Superior temporal gyrus (tissue), 1 donor: ENCODE measurements at regions not wholly inside any gene's neighbourhood (a gene's known extent, or its start where the extent isn't known, plus 50 kb on each side); places are given as distances from the start of the nearest gene placed in this dataset.
"Not testable (repeated sequence)": the region's sequence is repeated elsewhere in the genome, so short reads cannot be mapped to it uniquely, and the experiment has no call there.

Experiments used
- DNase-seq: peaks from one replicate; pipeline ENCODE4 v3.0.0-alpha.2; 2016; ENCODE audit errors: extremely low spot score

DNA sequence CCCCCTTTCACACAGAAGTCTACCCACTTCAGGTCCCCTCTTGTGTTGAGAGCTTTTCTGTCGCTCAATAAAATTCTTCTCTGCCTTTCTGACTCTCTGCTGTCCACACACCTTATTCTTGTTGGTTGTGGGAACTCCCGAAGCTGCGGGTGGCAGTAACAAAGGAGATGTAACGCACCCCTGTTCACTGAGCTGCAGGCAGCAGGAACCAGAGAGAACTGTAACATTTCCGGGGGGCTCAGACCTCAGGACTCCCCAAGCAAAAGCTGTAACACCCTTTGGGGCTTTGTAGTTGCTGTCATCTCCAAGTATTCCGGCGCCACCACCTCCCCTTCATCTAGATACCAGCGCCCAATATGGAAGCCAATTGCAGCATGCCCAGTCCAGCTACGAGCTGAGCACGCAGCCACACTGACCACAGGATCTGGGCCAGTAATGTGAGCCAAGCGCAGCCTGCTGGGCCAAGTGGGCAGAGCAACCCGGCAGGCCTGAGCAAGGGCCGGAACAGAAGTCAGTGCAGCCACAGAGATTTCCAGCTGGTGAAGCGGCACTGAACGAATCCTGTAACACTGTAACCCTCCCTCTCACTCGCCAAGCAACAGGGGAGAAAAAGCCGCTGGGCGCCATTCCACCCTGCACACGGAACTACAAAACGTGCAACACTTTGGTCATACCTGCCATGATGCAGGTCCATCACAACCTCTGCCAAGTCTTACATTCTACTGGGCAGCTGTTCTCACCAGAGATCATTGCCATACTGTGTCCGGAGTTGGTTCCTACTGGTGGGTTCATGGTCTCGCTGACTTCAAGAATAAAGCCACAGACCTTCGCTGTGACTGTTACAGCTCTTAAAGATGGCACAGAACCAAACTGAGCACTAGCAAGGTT, 194.3 kb downstream of the SPATA31A6 start:
- DNase-seq: not testable (repeated sequence)

DNA sequence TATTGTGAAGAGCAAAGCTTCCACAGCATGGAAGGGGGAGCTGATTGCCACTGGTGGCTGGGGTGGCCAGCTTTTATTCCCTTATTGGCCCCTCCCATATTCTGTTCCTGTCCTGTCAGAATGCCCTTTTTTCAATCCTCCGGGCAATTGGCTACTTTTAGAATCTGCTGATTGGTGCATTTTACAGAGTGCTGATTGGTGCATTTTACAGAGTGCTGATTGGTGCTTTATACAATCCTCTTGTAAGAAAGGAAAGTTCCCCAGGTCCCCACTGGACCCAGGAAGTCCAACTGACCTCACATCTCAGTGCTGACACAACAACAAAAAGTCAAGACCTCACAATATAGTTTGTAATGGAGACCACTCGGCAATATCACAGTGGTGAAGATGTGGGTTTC, 195.0 kb downstream of the SPATA31A6 start:
- DNase-seq: no peak

DNA sequence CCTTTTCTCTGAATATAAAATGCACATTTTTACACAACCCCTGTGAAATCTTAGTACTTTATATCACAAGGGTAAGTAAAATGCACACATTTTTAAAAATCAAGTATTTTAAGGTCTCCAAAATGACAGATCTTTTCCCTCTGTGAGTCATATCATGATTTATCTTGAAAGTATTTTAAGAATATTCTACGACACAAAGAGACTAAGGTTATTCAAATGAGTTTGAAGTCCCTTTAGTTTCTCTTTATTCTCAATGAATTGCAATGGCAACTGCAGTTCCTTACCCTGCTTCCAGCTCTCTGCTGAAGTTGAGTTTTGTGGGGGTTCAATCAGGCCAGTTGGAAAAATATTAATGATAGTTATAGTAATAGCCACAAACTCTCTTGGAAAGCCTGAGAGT, 196.1 kb downstream of the SPATA31A6 start:
- not testable (repeated sequence) for DNase-seq

DNA sequence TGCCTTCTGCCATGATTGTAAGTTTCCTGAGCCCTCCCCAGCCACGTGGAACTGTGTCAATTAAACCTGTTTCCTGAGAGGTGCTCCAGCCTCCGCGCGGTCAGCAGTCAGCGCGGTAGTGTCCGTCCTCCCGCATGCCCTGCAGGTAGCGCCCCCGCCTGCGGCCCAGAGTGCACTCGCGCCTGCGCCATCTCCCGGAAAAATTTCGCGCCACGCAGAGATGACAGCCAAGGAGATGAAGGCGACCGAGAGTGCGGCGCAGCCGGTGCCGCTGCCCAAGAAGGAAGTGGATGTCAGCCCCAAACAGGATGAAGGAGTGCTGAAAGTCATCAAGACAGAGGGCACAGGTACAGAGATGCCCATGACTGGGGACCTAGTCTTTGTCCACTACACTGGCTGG, 201.1 kb downstream of the SPATA31A6 start:
- not testable (repeated sequence) for DNase-seq

DNA sequence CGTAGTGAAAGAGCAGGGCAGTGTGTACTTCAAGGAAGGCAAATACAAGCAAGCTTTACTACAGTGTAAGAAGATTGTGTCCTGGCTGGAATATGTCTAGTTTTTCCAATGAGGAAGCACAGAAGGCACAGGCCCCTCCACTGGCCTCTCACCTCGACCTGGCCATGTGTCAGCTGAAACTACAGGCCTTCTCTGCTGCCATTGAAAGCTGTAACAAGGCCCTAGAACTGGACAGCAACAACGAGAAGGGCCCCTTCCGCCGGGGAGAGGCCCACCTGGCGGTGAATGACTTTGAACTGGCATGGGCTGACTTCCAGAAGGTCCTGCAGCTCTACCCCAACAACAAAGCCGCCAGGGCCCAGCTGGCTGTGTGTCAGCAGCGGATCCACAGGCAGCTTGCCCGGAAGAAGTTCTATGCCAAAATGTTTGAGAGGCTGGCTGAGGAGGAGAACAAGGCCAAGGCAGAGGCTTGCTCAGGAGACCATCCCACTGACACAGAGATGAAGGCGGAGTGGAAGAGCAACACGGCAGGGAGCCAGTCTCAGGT, 202.2 kb downstream of the SPATA31A6 start:
- not testable (repeated sequence) for DNase-seq

DNA sequence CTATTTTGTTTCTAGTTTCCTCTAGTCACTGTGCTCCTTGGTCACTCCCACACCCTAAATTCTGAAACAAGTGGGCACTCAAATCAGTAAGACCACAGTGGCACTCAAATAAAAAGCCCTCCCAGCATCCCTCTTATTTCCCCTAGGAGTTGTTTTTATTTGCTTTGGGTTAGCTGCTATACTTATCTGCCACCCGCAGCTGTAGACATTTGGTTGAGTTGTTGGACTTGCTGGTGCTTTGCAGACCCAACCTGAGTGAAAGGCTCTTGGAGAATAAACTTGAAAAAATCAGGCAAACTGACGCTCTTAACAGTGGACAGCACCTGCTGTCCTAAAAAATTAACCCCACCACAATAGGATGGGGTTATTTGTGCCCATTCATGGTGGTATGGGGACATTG, 203.0 kb downstream of the SPATA31A6 start:
- DNase-seq: no peak

DNA sequence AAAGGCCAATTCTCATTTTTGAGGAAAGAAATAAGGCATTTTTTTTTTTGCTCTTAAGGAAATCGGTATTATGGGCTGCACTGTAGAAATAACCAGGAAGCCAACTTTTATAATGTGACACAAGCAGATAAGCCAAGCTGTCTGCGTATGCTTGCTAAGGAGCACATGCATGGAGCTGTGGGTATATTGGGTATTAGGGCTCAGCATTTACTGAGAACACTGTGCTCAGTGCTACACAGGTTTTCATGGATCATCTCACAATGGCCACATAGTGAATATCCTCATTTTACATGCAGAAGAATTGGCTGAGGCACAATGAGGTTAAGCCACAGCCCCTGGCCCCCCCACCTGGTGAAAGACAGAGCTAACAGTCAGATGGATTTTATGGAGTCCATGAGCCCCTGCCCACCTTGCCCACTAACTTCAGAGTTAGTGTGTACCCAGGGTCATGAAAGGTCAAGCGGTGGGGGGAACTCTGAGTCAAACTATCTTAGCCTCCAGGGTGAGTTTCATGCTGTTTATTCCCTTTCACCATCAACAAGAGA, 204.8 kb downstream of the SPATA31A6 start:
- no peak for DNase-seq

DNA sequence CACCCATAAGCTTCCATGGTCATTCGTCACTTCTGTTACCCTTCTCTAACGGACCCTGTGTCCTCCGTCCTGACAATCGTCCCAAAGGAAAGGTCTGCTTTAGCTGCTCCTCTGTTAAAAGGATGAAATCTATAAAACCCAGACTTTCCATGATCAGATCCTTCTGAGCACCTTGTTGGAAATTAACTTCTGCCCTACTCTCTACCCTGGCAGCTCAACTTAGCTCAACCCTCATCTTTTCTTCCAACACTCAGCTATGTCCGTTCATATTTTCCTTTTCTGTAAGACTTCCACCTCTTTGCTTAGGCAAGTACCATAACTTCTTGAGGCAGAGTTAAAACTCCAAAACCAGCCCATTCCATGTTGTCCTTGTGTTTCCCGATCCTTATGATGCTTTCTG, 205.4 kb downstream of the SPATA31A6 start:
- DNase-seq: no peak

DNA sequence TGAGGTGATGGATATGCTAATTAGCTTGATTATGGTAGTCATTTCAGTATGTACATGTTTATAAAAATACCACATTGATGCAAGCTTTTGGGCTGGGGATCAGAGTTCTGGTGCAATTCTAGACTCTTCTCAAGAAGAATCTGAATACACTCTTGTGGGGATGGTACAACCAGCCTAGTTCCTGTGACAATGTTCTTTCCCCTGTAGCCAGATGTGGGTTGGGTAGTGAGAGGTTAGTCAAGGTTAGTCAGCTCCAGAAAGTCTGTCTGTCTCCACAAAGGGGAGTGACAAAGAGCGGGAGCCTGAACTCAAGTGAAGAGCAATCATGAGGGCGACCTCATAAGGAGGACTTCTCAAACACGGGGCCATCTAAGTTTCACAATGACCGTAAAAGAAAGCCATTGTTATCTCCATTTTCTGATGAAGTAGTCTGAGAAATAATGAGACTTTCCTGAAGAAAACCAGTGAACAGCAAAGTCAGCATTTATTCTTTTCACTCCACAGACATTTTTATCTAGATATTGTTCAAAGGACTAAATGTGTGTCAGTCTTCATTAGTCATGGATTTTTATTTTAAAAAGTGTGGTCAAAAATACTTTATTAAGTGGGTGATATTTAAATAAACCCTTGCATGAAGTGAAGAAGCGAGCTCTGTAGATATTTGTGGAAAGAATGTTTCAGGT, 209.5 kb downstream of the SPATA31A6 start:
- DNase-seq: not testable (repeated sequence)

DNA sequence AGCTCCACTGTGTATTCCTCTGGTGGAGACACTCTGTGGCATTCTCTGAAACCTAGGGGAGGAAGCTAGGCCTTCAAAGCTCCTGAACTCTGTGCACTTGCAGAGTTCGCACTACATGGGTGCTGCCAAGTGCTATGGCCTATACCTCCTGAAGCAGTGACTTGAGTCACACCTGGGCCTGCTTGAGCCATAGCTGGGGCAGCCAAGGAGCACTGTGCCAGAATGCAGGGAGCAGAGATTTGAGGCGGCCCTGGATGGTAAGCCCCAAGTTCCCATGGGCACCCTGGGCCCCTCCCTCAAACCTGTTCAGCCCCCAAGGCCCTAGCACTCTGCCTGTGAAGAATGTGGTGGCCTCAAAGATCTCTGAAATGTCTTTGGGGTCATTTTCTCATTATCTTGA, 212.9 kb downstream of the SPATA31A6 start:
- no peak for DNase-seq

DNA sequence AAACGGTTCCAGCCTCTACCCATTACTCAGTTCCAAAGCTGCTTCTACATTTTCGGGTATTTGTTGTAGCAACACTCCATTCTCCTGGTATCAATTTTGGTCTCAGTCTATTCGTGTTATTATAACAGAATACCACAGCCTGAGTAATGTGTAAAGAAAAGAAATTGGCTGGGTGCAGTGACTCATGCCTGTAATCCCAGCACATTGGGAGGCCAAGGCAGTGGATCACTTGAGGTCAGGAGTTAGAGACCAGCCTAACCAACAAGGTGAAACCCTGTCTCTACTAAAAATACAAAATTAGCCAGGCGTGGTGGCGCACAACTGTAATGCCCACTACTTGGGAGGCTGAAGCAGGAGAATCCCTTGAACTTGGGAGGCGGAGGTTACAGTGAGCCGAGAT, 213.9 kb downstream of the SPATA31A6 start:
- DNase-seq: not testable (repeated sequence)

DNA sequence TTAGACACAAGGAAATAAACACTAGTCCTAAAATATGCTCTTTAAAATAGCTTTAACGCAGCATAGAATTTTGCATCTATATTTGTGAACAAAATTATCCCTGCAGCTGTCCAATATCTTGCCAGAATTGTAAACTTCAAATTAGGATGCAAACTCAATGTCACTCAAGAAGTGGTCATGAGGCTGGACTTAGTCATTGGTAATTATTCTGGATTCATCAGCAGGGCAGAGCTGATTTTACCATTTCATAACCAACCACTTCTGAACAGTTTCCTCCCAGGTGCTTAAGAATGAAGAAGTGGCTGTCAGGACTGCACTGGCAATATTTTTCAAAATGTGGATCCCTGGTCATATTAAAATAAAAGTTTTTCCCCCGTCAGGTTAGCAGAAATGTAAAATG, 219.5 kb downstream of the SPATA31A6 start:
- not testable (repeated sequence) for DNase-seq

DNA sequence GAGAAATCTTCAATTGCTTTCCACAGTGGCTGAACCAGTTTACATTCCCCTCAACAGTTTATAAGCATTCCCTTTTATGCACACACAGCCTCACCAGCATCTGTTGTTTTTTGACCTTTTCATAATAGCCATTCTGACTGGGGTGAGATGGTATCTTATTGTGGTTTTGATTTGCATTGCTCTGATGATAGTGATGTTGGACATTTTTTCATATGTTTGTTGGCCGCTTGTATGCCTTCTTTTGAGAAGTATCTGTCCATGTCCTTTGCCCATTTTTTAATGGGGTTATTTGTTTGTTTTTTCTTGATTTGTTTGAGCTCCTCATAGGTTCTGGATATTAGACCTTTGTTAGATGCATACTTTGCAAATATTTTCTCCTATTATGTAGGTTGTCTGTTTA, 226.1 kb downstream of the SPATA31A6 start:
- not testable (repeated sequence) for DNase-seq

DNA sequence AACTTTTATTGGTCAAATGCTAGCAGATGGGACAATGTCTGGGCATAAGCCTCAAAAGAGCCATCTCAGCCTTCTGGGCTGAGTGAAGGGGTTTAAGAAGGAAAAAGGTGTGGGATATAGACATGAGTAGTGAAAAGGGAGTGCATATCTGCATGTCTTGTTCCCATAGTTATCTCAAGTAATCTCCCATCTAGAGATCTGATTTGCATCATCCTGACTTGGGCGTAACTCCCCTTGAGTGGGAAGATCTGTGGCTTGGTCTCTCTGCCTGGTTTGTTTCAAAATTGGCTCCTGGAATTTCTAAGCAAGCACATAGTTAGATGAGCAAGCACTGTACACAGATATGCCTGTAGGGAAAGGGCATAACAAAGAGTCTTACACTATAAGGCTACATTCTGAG, 228.9 kb downstream of the SPATA31A6 start:
- not testable (repeated sequence) for DNase-seq

DNA sequence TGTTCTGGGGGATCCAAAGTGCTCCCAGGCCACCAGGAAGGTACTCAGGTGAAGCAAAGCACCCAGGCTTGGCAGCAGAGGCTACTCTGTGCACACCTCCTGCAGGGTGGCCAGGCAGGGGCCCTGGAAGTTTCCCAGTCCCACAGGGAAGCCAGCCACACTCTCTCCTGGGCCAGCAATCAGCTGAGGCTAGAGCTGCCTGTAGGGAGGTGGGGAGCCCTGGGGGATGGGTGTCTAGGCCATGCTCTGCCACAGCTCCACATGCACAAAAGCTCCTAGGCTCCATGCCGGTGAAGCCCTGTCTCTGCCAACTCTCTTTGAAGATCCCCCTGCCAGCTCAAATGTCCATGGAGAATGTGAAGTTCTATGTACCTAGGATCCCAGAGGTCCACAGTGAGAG, 231.4 kb downstream of the SPATA31A6 start:
- DNase-seq: not testable (repeated sequence)

DNA sequence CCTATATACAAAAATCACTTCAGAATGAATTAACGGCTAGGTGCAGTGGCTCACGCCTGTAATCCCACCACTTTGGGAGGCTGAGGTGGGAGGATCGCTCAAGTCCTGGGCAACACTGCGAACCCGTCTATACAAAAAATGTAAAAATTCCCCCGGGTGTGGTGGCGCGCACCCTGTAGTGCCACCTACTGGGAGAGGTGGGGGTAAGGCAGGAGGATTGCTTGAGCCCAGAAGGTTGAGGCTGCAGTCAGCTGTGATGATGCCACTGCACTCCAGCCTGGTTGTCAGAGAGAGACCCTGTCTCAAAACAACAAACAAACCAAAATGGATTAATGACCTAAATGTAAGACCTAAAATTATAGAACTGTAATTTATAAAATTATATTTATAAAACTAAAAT, 236.2 kb downstream of the SPATA31A6 start:
- DNase-seq: not testable (repeated sequence)

DNA sequence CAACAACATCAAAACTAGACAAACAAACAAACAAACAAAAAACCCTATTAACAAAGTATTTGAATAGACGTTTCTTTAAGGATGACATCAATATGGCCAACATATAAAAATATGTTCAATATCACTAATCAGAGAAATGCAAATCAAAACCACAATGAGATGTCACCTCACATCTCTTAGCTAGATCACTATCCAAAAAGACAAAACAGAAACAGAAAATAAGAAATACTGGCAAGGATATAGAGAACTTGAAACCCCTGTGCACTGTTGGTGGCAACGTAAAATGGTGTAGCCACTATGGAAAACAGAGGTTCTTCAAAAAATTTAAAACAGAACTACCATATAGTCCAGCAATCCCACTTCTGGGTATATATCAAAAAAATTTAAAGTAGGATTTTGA, 236.9 kb downstream of the SPATA31A6 start:
- not testable (repeated sequence) for DNase-seq

DNA sequence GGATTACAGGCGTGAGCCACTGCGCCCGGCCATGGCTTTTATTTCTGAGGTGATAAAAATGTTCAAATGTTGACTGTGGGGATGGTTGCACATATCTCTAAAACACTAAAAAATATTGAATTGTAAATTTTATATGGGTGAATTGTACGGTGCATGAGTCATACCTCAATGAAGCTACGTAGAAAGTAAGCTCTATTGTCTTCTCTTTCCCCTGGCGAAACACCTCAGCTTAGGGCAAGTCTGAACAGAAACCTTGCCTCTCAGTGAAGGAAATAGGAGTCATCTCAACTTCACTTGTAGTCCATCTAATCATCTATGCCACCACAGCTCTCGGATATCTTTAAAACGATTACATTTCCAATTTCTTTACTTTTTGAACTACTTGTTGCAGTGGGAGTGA, 238.2 kb downstream of the SPATA31A6 start:
- not testable (repeated sequence) for DNase-seq

DNA sequence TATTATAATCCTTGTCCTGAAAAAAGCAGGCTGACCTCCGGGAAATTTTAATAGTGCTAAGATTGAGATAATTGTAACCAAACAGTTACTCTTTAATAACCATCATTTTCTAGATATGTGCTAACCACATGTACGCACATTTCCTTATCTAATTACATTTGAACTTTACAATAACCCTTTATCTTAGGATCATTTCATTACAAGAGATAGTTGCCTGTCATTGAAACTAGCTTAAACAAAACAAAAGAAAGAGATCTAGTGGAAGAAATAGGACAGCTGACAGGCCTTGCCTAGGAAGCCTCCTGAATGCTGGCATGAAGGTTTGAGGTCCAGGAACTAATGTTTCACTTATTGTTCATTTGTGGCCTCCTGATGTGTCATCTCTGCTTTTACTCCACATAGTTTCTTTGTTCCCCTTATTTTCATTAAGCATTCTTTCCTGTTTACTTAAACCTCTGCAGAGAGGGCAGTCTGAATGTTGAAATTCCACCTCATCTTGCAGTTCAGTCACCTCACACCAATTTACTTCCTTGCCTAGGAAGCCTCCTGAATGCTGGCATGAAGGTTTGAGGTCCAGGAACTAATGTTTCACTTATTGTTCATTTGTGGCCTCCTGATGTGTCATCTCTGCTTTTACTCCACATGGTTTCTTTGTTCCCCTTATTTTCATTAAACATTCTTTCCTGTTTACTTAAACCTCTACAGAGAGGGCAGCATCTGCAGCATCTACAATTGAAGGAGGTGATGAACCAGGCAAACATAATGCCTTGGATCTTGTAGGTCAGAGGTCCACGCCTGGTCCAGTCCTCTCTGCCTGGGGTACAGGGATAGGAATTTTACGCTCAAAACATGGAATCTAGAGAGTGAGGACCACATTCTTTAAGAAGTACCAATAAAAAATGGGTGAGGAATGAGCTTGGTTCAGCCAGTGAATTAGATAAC, 247.5 kb downstream of the SPATA31A6 start:
- not testable (repeated sequence) for DNase-seq

DNA sequence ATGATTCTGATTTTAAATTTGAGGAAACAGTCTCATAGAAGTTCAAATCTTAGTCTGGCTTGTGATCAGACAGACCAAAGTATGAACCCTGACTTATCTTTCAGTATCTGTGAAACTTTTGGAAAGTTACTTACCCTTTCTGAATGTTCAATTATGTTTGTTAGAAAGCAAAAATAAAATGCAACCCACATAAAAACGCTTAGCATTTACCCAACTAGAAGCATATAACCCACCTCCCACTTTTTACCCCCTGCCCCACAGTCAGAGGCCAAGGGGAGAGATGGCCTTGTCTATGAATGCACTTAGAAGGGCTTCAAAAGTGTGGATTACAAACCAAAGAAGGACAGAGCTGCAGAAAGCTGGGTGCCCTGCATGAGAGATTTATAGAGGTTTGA, 248.2 kb downstream of the SPATA31A6 start:
- not testable (repeated sequence) for DNase-seq
